ENCODE measurements at regions not wholly inside any gene's neighbourhood (a gene's known extent, or its start where the extent isn't known, plus 50 kb on each side); places are given as distances from the start of the nearest gene placed in this dataset.

DNA sequence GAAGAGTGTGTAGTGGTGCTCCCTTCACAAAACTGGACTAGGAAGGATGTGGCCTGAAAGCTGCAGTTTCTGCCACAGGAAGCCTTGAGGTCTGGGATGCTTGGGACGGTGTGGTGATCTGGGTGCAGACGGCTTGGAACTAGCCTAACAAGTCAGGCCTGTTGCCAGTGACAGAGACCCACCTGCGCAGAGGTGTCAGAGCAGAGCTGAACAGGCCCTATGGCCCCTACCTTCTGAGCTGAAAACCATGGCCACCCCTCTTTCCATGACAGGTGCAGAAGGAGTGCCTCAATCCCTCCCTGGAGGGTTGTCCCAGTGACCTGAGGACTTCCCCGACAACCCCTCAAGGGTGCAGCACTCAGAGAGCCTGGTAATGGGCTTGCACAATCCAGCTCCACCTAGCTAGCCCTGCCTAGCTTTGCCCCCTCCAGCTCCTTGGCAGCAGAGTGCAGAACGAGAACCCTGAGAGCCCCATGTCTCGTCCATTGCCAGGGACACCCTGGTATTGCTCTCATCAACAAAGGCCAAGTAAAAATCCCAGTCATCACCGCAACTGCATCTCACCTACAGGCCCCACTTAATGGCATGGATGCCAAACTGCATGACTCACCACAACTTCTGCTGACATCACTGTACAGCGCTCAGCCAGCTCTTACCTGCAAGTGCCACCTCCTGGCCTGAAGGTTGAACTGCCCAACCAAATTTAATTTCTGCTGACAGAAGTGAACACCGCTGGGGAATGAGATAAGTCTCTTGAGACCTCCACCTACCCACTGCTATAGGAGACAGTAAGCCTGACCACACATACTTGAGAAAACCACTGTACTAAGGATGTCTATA, 563.1 kb downstream of the TFAP2A start:
- peak; percentile 16 for DNase-seq (ENCODE audit: low read depth)

DNA sequence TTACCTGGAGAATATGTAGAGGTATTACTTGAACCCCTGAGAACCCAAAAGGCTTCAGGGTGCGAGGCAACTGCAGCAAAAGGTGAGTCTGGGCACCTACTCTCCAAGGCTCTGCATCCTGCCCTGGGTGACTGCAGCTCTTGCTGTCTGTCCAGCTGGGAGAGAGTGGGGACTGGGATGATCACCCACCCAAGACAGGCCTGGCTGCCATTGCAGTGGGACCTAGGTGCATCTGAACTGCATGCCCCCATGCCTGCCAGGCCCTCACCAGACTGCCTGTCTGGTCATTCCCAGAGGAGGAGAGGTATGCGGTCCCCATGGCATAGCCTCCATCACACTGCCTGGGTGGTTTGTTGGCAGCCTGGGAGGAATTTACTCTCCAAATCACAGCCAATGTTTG, 563.9 kb downstream of the TFAP2A start:
- Mint-ChIP-seq H3K4me1 (ENCODE audit: low read depth, unreplicated experiment) (no peaks in the 10 kb centered on the region), H3K4me3 (ENCODE audit: unreplicated experiment) (no peak overlapping the region), H3K9me3 (ENCODE audit: unreplicated experiment) (peaks cover 23% of the 10 kb centered on the region), H3K27ac (ENCODE audit: unreplicated experiment) (no peak overlapping the region), H3K27me3 (ENCODE audit: low read depth, unreplicated experiment) (no peaks in the 10 kb centered on the region), H3K36me3 (ENCODE audit: low read depth, unreplicated experiment) (no peaks in the 10 kb centered on the region)
- no peak overlapping the region for H3K9ac ChIP-seq (ENCODE audit: low read length)
- no peaks in the 10 kb centered on the region for H3K36me3 ChIP-seq (ENCODE audit: insufficient read depth, low read length)
- no peak overlapping the region for H3K4me3 ChIP-seq (ENCODE audit: insufficient read depth, low read depth, low read length)
- no peaks in the 10 kb centered on the region for H3K27me3 ChIP-seq (ENCODE audit: insufficient read depth, low read length)
- H3K9me3 ChIP-seq (ENCODE audit: insufficient read depth, low read depth, low read length) = peaks cover 12% of the 10 kb centered on the region
- no peaks in the 10 kb centered on the region for H3K4me1 ChIP-seq (ENCODE audit: insufficient read depth, low read length)
- H3K27ac ChIP-seq (ENCODE audit: low read depth, low read length) = no peak overlapping the region
- no peaks in the 10 kb centered on the region for H4K20me1 ChIP-seq (ENCODE audit: insufficient read depth, low read length)
- DNase-seq (ENCODE audit: low read depth) = no peak
- no peaks in the 10 kb centered on the region for H3K79me2 ChIP-seq (ENCODE audit: insufficient read depth, low read length)
- H3K4me2 ChIP-seq (ENCODE audit: low read length) = no peak overlapping the region
- FAIRE-seq = no peak
- H2AFZ ChIP-seq (ENCODE audit: low read depth, low read length) = no peak overlapping the region
- TF ChIP-seq EZH2 (IDR thresholded peaks at IDR 0.05; ENCODE audit: insufficient read depth, low read length) (no peak), CTCF (IDR thresholded peaks at IDR 0.05; ENCODE audit: insufficient read depth, low read depth, low read length) (no peak)

More for the DNA sequence above, 563.1 kb downstream of the TFAP2A start:
- Mint-ChIP-seq H3K4me3 (ENCODE audit: unreplicated experiment) (no peak overlapping the region), H3K4me1 (ENCODE audit: low read depth, unreplicated experiment) (no peaks in the 10 kb centered on the region), H3K27ac (ENCODE audit: unreplicated experiment) (no peak overlapping the region), H3K9me3 (ENCODE audit: unreplicated experiment) (peaks cover 19% of the 10 kb centered on the region), H3K27me3 (ENCODE audit: low read depth, unreplicated experiment) (no peaks in the 10 kb centered on the region), H3K36me3 (ENCODE audit: low read depth, unreplicated experiment) (no peaks in the 10 kb centered on the region)
- Histone ChIP-seq H3K27me3 (ENCODE audit: insufficient read depth, low read length) (no peaks in the 10 kb centered on the region), H2AFZ (ENCODE audit: low read depth, low read length) (no peak overlapping the region), H3K4me1 (ENCODE audit: insufficient read depth, low read length) (no peaks in the 10 kb centered on the region), H3K36me3 (ENCODE audit: insufficient read depth, low read length) (no peaks in the 10 kb centered on the region), H3K27ac (ENCODE audit: low read depth, low read length) (no peak overlapping the region), H3K9ac (ENCODE audit: low read length) (no peak overlapping the region), H3K79me2 (ENCODE audit: insufficient read depth, low read length) (no peaks in the 10 kb centered on the region), H3K9me3 (ENCODE audit: insufficient read depth, low read depth, low read length) (peaks cover 10% of the 10 kb centered on the region), H4K20me1 (ENCODE audit: insufficient read depth, low read length) (no peaks in the 10 kb centered on the region), H3K4me2 (ENCODE audit: low read length) (no peak overlapping the region), H3K4me3 (ENCODE audit: insufficient read depth, low read depth, low read length) (no peak overlapping the region)
- TF ChIP-seq CTCF (IDR thresholded peaks at IDR 0.05; ENCODE audit: insufficient read depth, low read depth, low read length) (peak; percentile 23), EZH2 (IDR thresholded peaks at IDR 0.05; ENCODE audit: insufficient read depth, low read length) (no peak)
- FAIRE-seq = no peak

DNA sequence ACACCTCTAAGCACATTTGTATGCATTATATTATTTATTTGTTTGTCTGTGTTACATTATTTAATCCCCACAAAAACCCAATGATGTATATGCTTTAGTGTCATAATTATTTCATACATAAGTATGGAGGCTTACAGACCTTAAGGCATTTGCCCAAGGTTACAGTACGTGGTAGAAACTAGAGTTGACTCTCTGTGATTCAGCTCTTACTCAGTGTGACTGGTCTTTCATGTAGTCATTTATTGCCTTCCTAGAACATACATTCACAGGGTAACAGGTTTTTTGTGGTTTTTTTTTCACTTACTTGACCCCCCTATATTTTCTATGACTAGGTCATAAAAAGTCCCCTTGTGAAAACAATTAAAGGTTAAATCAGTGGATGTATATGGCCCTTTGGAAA, 566.8 kb downstream of the TFAP2A start:
- Mint-ChIP-seq H3K36me3 (ENCODE audit: low read depth, unreplicated experiment) (no peaks in the 10 kb centered on the region), H3K27me3 (ENCODE audit: low read depth, unreplicated experiment) (no peaks in the 10 kb centered on the region), H3K4me3 (ENCODE audit: unreplicated experiment) (no peak overlapping the region), H3K9me3 (ENCODE audit: unreplicated experiment) (peaks cover 21% of the 10 kb centered on the region), H3K27ac (ENCODE audit: unreplicated experiment) (no peak overlapping the region), H3K4me1 (ENCODE audit: low read depth, unreplicated experiment) (no peaks in the 10 kb centered on the region)
- Histone ChIP-seq H2AFZ (ENCODE audit: low read depth, low read length) (no peak overlapping the region), H4K20me1 (ENCODE audit: insufficient read depth, low read length) (no peaks in the 10 kb centered on the region), H3K9me3 (ENCODE audit: insufficient read depth, low read depth, low read length) (peaks cover 12% of the 10 kb centered on the region), H3K27me3 (ENCODE audit: insufficient read depth, low read length) (no peaks in the 10 kb centered on the region), H3K4me2 (ENCODE audit: low read length) (no peak overlapping the region), H3K4me3 (ENCODE audit: insufficient read depth, low read depth, low read length) (no peak overlapping the region), H3K79me2 (ENCODE audit: insufficient read depth, low read length) (no peaks in the 10 kb centered on the region), H3K9ac (ENCODE audit: low read length) (no peak overlapping the region), H3K36me3 (ENCODE audit: insufficient read depth, low read length) (no peaks in the 10 kb centered on the region), H3K27ac (ENCODE audit: low read depth, low read length) (no peak overlapping the region), H3K4me1 (ENCODE audit: insufficient read depth, low read length) (no peaks in the 10 kb centered on the region)
- no peak for FAIRE-seq
- no peak for DNase-seq (ENCODE audit: low read depth)
- TF ChIP-seq CTCF (IDR thresholded peaks at IDR 0.05; ENCODE audit: insufficient read depth, low read depth, low read length) (no peak), EZH2 (IDR thresholded peaks at IDR 0.05; ENCODE audit: insufficient read depth, low read length) (no peak)
